ENCODE measurements at regions not wholly inside any gene's neighbourhood (a gene's known extent, or its start where the extent isn't known, plus 50 kb on each side); places are given as distances from the start of the nearest gene placed in this dataset.
A peak's percentile ranks its signal among the peaks of the same experiment; 100 is the strongest.

DNA sequence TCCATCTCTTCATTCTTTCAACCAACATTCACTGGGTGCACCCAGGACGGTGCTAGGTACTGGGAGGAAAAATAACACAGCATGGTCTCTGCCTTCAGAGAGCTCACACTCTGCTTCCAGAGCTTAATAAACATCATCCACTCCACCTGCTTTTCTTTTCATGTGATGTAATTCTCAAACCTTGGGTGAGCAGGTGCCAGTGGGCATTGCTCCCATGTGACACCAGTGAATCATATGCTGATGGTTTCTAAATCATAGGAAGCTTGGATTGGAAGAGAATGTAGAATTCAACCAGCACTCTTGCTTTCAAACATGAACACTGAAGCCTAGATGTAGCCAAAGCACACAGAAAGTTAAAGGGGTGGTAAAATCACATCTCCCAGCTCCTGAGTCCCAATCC is 189.8 kb downstream of the FOXA2 start:
- peaks cover 48% of the 10 kb centered on the region for H3K27me3 ChIP-seq
- H3K9me3 ChIP-seq (ENCODE audit: low read depth): no peaks in the 10 kb centered on the region

DNA sequence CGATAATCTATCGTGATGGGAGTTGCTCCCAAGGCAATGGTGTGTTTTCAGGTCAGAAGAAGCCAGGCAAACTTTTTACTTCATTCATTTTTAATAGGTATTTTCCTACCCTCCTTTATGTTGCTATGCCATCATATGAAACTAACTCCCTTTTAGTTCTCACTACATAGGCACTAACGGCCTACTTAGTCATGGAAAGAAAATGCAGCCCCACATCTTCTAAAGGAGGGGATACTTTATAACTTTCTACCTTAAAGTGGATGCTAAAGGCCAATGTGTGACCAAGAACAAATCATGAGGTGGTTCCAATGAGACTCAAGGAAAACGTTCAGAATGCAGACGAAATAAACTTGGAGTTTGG is 193.8 kb downstream of the FOXA2 start:
- Histone ChIP-seq H3K4me3 (no peak overlapping the region), H3K9me3 (ENCODE audit: low read depth) (no peaks in the 10 kb centered on the region), H3K27me3 (peaks cover 58% of the 10 kb centered on the region), H3K27ac (no peak overlapping the region), H3K36me3 (no peaks in the 10 kb centered on the region), H3K4me1 (ENCODE audit: low read depth) (no peaks in the 10 kb centered on the region)
- TF ChIP-seq, protein P1, sequence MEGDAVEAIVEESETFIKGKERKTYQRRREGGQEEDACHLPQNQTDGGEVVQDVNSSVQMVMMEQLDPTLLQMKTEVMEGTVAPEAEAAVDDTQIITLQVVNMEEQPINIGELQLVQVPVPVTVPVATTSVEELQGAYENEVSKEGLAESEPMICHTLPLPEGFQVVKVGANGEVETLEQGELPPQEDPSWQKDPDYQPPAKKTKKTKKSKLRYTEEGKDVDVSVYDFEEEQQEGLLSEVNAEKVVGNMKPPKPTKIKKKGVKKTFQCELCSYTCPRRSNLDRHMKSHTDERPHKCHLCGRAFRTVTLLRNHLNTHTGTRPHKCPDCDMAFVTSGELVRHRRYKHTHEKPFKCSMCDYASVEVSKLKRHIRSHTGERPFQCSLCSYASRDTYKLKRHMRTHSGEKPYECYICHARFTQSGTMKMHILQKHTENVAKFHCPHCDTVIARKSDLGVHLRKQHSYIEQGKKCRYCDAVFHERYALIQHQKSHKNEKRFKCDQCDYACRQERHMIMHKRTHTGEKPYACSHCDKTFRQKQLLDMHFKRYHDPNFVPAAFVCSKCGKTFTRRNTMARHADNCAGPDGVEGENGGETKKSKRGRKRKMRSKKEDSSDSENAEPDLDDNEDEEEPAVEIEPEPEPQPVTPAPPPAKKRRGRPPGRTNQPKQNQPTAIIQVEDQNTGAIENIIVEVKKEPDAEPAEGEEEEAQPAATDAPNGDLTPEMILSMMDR (IDR thresholded peaks at IDR 0.05; ENCODE audit: low read depth, low read length): no peak
- no peak for DNase-seq (ENCODE audit: low read depth in 1 of 2, low spot score in 1 of 2)

More for the DNA sequence above, 189.8 kb downstream of the FOXA2 start:
- no peak overlapping the region for H3K27ac ChIP-seq
- no peak for DNase-seq (ENCODE audit: low read depth in 1 of 2, low spot score in 1 of 2)
- H3K36me3 ChIP-seq: no peaks in the 10 kb centered on the region
- H3K4me1 ChIP-seq (ENCODE audit: low read depth): no peaks in the 10 kb centered on the region
- no peak overlapping the region for H3K4me3 ChIP-seq
- TF ChIP-seq, protein P1 (IDR thresholded peaks at IDR 0.05; ENCODE audit: low read depth, low read length): no peak

DNA sequence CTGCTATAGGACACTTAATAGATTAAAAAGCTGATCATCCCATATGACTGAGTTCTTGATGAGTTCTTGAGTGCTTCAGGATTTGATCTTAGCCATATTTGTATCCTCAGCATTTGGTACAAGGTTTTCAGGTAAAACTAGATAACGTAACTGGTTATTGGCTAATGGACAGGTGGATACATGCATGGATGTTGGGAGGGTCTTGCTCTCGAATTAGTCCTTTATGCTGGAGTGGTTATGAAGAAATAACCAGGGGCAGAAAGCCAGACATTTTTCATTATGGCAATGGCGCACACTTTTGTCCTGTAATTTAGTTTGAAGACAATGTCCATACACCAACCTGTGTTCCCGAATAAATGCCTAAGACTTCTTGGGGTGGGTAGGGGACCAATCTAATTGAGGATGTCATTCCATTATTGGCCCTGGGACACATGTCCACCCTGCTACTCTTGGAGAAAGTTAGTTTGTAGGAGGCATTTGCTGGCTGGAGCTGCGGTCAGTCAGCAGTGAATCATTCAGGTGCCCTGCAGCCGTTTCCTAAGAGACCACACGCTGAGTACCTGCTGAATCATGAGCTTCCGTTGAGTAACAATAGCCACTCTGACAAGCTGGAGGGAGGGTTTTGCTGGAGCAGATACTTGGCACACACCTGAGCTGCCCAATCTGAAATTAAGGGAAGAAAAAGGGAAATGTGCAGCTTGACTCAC is 194.4 kb downstream of the FOXA2 start:
- TF ChIP-seq, protein P1 (IDR thresholded peaks at IDR 0.05; ENCODE audit: low read depth, low read length): no peak
- H3K36me3 ChIP-seq: no peaks in the 10 kb centered on the region
- no peak overlapping the region for H3K27ac ChIP-seq
- no peak overlapping the region for H3K4me3 ChIP-seq
- no peaks in the 10 kb centered on the region for H3K9me3 ChIP-seq (ENCODE audit: low read depth)
- no peaks in the 10 kb centered on the region for H3K4me1 ChIP-seq (ENCODE audit: low read depth)
- DNase-seq (ENCODE audit: low read depth in 1 of 2, low spot score in 1 of 2): peak in 1 of 2 donors; percentile 14
- peaks cover 56% of the 10 kb centered on the region for H3K27me3 ChIP-seq

DNA sequence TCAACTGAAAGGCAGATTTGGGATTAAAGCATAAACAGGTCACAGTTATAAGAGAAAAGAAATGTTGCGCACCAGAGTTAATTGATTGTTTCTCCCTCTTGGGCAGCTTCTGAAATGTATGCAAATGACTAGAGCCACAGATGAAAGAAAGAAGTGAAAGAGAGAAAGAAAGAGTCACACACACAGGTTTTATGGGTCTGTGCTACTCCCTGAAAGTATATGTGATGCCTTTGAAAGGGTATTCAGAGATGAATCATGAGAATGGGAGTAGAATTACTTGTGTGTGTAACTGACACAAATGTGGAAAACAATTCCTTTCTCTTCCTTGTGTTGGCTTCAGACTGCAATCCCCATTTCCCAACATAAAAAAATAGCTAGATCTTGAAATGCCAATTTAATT is 196.9 kb downstream of the FOXA2 start:
- no peak overlapping the region for H3K27ac ChIP-seq
- no peak overlapping the region for H3K4me3 ChIP-seq
- H3K4me1 ChIP-seq (ENCODE audit: low read depth): no peaks in the 10 kb centered on the region
- no peaks in the 10 kb centered on the region for H3K9me3 ChIP-seq (ENCODE audit: low read depth)
- H3K27me3 ChIP-seq: peaks cover 37% of the 10 kb centered on the region
- TF ChIP-seq, protein P1 (IDR thresholded peaks at IDR 0.05; ENCODE audit: low read depth, low read length): no peak
- no peaks in the 10 kb centered on the region for H3K36me3 ChIP-seq
- DNase-seq (ENCODE audit: low read depth in 1 of 2, low spot score in 1 of 2): no peak

- peaks cover 34% of the 10 kb centered on the region for H3K27me3 ChIP-seq
- no peaks in the 10 kb centered on the region for H3K9me3 ChIP-seq (ENCODE audit: low read depth)
- H3K4me3 ChIP-seq: no peak overlapping the region
- H3K36me3 ChIP-seq: no peaks in the 10 kb centered on the region
- DNase-seq (ENCODE audit: low read depth in 1 of 2, low spot score in 1 of 2): no peak
- no peak overlapping the region for H3K27ac ChIP-seq
- no peaks in the 10 kb centered on the region for H3K4me1 ChIP-seq (ENCODE audit: low read depth)
- TF ChIP-seq, protein P1 (IDR thresholded peaks at IDR 0.05; ENCODE audit: low read depth, low read length): no peak
Observed at GRCh38 chr20:22386306-22386623, 198.1 kb downstream of the FOXA2 start.
